ENCODE measurements at regions not wholly inside any gene's neighbourhood (a gene's known extent, or its start where the extent isn't known, plus 50 kb on each side); places are given as distances from the start of the nearest gene placed in this dataset.

DNA sequence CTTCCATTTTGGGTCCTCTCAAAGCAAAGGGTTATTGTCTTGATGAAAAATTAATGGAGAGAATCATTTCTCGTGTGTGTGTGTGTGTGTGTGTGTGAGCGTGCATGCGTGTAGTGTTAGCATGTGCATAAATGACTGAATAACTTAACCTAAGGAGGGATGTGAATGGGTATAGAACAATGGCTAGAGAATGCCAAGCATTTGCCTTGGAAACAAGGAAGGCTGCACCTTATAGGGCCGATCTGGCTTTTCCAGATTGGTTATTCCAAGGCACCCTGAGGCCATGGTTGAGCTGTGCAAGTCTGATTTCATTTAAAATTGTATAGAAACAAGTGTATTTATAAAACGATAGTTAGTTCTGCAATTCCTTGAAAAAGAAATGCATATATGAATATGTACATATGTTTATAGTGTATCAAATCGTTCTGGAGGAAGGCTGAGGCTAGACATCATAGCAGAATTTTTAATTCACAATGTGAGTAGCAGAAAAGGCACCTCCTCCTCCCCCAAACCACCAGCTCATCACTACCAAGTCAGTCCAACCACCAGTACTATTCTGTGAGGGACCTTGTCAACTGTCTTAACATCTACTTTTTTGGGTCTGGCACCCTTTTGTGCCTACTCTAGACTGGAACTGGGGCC is 322.7 kb upstream of the ISX start:
- DNase-seq (ENCODE audit: low read depth in 1 of 2, low spot score in 1 of 2) (no peak), FAIRE-seq (no peak), ATAC-seq (no peak)
- H3K27ac ChIP-seq: no peak overlapping the region
- H3K4me3 ChIP-seq: no peak overlapping the region
- H3K4me1 ChIP-seq: no peaks in the 10 kb centered on the region
- 3% methylated on average over 6 of the region's 6 CpGs for WGBS (ENCODE audit: missing lambda C conversion rate)
- TF ChIP-seq NFE2L2 (conservative IDR thresholded peaks at IDR 0.05; ENCODE audit: low read length): no peak
- POLR2A ChIA-PET: no interaction called here
- H3K9me3 ChIP-seq: no peaks in the 10 kb centered on the region
- no peak overlapping the region for H3K4me2 ChIP-seq
- CTCF ChIA-PET: interaction anchor here (0.9 kb wide), 1 partner anchor 9 kb away, joined by 3 read pairs; no protein-coding TSS in a partner anchor

DNA sequence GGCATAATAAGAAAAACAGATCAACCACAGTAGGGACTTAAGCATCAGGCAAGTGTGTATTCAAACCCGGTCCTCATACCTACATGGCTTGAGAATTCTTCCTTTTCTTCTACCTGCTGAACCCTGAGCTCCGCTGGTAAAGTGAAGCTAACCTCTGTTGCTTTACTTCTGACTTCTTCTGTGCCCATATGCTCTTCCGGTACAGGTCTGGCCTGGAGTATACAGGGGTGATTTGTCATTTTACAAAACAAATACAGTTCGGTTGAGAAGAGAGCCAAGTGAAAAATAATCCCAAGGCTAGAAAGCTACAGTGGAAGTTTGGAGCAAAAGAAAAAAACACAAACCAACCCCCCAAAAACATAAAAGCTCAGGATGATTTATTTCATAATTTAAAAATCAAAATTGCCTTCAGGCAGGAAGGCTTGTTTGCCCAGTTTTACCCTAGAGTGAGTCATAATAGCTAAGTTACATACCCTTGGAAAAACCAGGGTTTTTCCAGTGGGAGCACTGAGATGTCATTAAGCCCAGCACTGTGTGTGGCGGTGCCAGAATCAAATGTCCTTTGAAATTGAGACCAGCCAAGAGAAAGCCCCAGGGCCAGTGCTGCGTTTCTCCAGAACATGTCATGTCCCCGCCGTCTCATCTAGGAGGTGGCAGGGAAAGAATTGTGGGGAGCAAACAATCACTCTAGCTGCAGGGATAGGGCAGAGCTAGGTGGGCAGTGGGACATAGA is 305.5 kb upstream of the ISX start:
- no peak for TF ChIP-seq PHF8 (IDR thresholded peaks at IDR 0.05; ENCODE audit: borderline replicate concordance, low read depth)
- TF ChIP-seq, protein P1, sequence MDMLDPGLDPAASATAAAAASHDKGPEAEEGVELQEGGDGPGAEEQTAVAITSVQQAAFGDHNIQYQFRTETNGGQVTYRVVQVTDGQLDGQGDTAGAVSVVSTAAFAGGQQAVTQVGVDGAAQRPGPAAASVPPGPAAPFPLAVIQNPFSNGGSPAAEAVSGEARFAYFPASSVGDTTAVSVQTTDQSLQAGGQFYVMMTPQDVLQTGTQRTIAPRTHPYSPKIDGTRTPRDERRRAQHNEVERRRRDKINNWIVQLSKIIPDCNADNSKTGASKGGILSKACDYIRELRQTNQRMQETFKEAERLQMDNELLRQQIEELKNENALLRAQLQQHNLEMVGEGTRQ (IDR thresholded peaks at IDR 0.05): no peak
- ChIA-PET CTCF (no interaction called here), POLR2A (no interaction called here)
- H3K27ac ChIP-seq: no peak overlapping the region
- no peak overlapping the region for H3K4me3 ChIP-seq
- 5% methylated on average over 8 of the region's 8 CpGs for WGBS (ENCODE audit: missing lambda C conversion rate)
- ATAC-seq (no peak), FAIRE-seq (no peak), DNase-seq (ENCODE audit: low read depth in 1 of 2, low spot score in 1 of 2) (no peak)
- no peaks in the 10 kb centered on the region for H3K4me1 ChIP-seq
- no peaks in the 10 kb centered on the region for H3K9me3 ChIP-seq
- H3K4me2 ChIP-seq: no peak overlapping the region

DNA sequence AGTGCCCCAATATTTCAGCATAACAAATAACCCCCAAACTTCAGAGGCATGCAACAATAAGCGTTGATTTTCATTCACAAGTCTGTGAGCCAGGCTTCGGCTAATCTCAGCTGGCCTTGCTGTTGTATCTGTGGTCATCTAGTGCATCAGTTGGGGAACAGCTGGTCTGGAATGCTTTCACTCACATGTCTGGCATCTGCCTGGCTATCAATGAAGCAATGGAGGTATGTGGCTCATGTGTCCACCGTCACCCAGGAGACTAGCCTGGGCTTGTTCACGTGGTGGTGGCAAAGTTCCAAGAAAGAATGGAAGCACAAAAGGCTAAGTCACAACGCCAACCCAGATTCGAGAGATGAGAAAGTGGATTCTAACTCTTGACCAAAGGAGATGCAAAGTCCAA is 304.8 kb upstream of the ISX start:
- peak in 1 of 2 experiments; percentile 10 for DNase-seq (ENCODE audit: low read depth in 1 of 2, low spot score in 1 of 2)
- no peak for FAIRE-seq
- Histone ChIP-seq H3K4me2 (no peak overlapping the region), H3K27ac (no peak overlapping the region), H3K4me1 (no peaks in the 10 kb centered on the region), H3K9me3 (no peaks in the 10 kb centered on the region), H3K4me3 (no peak overlapping the region)
- no peak for ATAC-seq
- ChIA-PET POLR2A (no interaction called here), CTCF (interaction anchor here (1.0 to 1.4 kb wide), 2 partner anchors 11 to 394 kb away, joined by 3 to 4 read pairs; no protein-coding TSS in a partner anchor)
- TF ChIP-seq SREBF2 (IDR thresholded peaks at IDR 0.05): no peak
- TF ChIP-seq FOSB (CRISPR knock-in tag; IDR thresholded peaks at IDR 0.05): no peak
- no peak for TF ChIP-seq CBX2 (IDR thresholded peaks at IDR 0.05; ENCODE audit: borderline replicate concordance, low read depth)
- no peak for TF ChIP-seq MAFK (IDR thresholded peaks at IDR 0.05; ENCODE audit: partially characterized antibody)
- TF ChIP-seq, protein P2, sequence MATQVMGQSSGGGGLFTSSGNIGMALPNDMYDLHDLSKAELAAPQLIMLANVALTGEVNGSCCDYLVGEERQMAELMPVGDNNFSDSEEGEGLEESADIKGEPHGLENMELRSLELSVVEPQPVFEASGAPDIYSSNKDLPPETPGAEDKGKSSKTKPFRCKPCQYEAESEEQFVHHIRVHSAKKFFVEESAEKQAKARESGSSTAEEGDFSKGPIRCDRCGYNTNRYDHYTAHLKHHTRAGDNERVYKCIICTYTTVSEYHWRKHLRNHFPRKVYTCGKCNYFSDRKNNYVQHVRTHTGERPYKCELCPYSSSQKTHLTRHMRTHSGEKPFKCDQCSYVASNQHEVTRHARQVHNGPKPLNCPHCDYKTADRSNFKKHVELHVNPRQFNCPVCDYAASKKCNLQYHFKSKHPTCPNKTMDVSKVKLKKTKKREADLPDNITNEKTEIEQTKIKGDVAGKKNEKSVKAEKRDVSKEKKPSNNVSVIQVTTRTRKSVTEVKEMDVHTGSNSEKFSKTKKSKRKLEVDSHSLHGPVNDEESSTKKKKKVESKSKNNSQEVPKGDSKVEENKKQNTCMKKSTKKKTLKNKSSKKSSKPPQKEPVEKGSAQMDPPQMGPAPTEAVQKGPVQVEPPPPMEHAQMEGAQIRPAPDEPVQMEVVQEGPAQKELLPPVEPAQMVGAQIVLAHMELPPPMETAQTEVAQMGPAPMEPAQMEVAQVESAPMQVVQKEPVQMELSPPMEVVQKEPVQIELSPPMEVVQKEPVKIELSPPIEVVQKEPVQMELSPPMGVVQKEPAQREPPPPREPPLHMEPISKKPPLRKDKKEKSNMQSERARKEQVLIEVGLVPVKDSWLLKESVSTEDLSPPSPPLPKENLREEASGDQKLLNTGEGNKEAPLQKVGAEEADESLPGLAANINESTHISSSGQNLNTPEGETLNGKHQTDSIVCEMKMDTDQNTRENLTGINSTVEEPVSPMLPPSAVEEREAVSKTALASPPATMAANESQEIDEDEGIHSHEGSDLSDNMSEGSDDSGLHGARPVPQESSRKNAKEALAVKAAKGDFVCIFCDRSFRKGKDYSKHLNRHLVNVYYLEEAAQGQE (IDR thresholded peaks at IDR 0.05): no peak
- TF ChIP-seq, protein P1 (IDR thresholded peaks at IDR 0.05): no peak
- 9% methylated on average over 6 of the region's 6 CpGs for WGBS (ENCODE audit: missing lambda C conversion rate)

DNA sequence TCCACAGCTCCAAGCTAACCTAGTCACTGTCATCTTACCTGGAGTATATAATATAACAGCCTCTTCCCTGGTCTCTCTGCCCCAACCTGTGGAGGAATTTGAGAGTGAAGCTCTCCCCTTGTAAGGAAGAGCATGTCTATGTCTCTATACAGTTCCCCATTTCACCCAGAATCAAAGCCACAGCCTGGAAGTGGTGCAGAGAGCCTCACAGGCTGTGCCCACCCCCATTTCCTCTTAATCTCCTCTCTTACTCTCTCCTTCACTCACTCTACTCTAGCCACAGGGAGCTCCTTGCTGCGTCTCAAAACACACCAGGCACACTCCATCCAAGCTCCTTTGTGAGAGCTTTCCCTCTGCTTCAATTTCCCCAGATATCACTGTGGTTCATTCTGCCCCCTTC is 302.5 kb upstream of the ISX start:
- Histone ChIP-seq H3K4me3 (no peak overlapping the region), H3K4me2 (no peak overlapping the region), H3K9me3 (no peaks in the 10 kb centered on the region), H3K4me1 (no peaks in the 10 kb centered on the region), H3K27ac (no peak overlapping the region)
- DNase-seq (ENCODE audit: low read depth in 1 of 2, low spot score in 1 of 2): no peak
- TF ChIP-seq TP53 (CRISPR knock-in tag; IDR thresholded peaks at IDR 0.05) (no peak), CEBPB (IDR thresholded peaks at IDR 0.05) (no peak), RFX5 (IDR thresholded peaks at IDR 0.05) (no peak), HDAC2 (IDR thresholded peaks at IDR 0.05) (no peak), HOXA7 (CRISPR knock-in tag; IDR thresholded peaks at IDR 0.05) (no peak), TFCP2L1 (CRISPR knock-in tag; IDR thresholded peaks at IDR 0.05) (no peak), ZSCAN20 (CRISPR knock-in tag; IDR thresholded peaks at IDR 0.05) (no peak)
- TF ChIP-seq, protein P3, sequence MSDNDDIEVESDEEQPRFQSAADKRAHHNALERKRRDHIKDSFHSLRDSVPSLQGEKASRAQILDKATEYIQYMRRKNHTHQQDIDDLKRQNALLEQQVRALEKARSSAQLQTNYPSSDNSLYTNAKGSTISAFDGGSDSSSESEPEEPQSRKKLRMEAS (IDR thresholded peaks at IDR 0.05): no peak
- TF ChIP-seq, protein P4, sequence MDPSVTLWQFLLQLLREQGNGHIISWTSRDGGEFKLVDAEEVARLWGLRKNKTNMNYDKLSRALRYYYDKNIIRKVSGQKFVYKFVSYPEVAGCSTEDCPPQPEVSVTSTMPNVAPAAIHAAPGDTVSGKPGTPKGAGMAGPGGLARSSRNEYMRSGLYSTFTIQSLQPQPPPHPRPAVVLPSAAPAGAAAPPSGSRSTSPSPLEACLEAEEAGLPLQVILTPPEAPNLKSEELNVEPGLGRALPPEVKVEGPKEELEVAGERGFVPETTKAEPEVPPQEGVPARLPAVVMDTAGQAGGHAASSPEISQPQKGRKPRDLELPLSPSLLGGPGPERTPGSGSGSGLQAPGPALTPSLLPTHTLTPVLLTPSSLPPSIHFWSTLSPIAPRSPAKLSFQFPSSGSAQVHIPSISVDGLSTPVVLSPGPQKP (IDR thresholded peaks at IDR 0.05; ENCODE audit: low read depth, low read length): no peak
- FAIRE-seq: no peak
- WGBS (ENCODE audit: missing lambda C conversion rate): 0% methylated on average over 1 of the region's 1 CpG
- ChIA-PET POLR2A (no interaction called here), CTCF (no interaction called here)
- ATAC-seq: no peak
